ENCODE measurements at regions not wholly inside any gene's neighbourhood (a gene's known extent, or its start where the extent isn't known, plus 50 kb on each side); places are given as distances from the start of the nearest gene placed in this dataset.
"Not testable (repeated sequence)": the region's sequence is repeated elsewhere in the genome, so short reads cannot be mapped to it uniquely, and the experiment has no call there.

GRCh38 chr5:106784846-106785245 is 885.9 kb downstream of the EFNA5 start:
- no peaks in the 10 kb centered on the region for H3K9me3 ChIP-seq (ENCODE audit: insufficient read depth, low read length)
- no peak overlapping the region for H2AFZ ChIP-seq (ENCODE audit: low read depth, low read length)
- H3K36me3 ChIP-seq (replicated peaks; ENCODE audit: low read depth, low read length), result no peaks in the 10 kb centered on the region
- H3K27me3 ChIP-seq (ENCODE audit: low read depth, low read length), result no peaks in the 10 kb centered on the region
- H3K4me1 ChIP-seq (ENCODE audit: low read length), result no peaks in the 10 kb centered on the region
- no peak for TF ChIP-seq CTCF (IDR thresholded peaks at IDR 0.05; ENCODE audit: low read depth, low read length)
- TF ChIP-seq EZH2phosphoT487 (IDR thresholded peaks at IDR 0.05; ENCODE audit: low read depth), result no peak
- no peaks in the 10 kb centered on the region for H4K20me1 ChIP-seq (ENCODE audit: insufficient read depth, low read length)
- no peak overlapping the region for H3K4me3 ChIP-seq (ENCODE audit: low read length)
- H3K4me2 ChIP-seq (ENCODE audit: low read length), result no peak overlapping the region
- H3K27ac ChIP-seq (ENCODE audit: low read length), result no peak overlapping the region
- H3K79me2 ChIP-seq (ENCODE audit: low read length), result no peaks in the 10 kb centered on the region
- no peak overlapping the region for H3K9ac ChIP-seq (ENCODE audit: low read length)

- no peak overlapping the region for H3K27ac ChIP-seq (ENCODE audit: low read length)
- no peak overlapping the region for H3K9ac ChIP-seq (ENCODE audit: low read length)
- H3K4me1 ChIP-seq (ENCODE audit: low read length), result no peaks in the 10 kb centered on the region
- no peaks in the 10 kb centered on the region for H3K27me3 ChIP-seq (ENCODE audit: low read depth, low read length)
- H3K4me3 ChIP-seq (ENCODE audit: low read length), result no peak overlapping the region
- H3K9me3 ChIP-seq (ENCODE audit: insufficient read depth, low read length), result no peaks in the 10 kb centered on the region
- no peak overlapping the region for H2AFZ ChIP-seq (ENCODE audit: low read depth, low read length)
- no peak overlapping the region for H3K4me2 ChIP-seq (ENCODE audit: low read length)
- H3K79me2 ChIP-seq (ENCODE audit: low read length), result no peaks in the 10 kb centered on the region
- H3K36me3 ChIP-seq (replicated peaks; ENCODE audit: low read depth, low read length), result no peaks in the 10 kb centered on the region
- no peaks in the 10 kb centered on the region for H4K20me1 ChIP-seq (ENCODE audit: insufficient read depth, low read length)
- TF ChIP-seq EZH2phosphoT487 (IDR thresholded peaks at IDR 0.05; ENCODE audit: low read depth) (no peak), CTCF (IDR thresholded peaks at IDR 0.05; ENCODE audit: low read depth, low read length) (no peak)
Observed at GRCh38 chr5:106780355-106780754, 890.4 kb downstream of the EFNA5 start.

GRCh38 chr5:106776515-106776914 is 894.2 kb downstream of the EFNA5 start:
- H3K27ac ChIP-seq (ENCODE audit: low read length); H3K4me2 ChIP-seq (ENCODE audit: low read length); H4K20me1 ChIP-seq (ENCODE audit: insufficient read depth, low read length); H3K27me3 ChIP-seq (ENCODE audit: low read depth, low read length); H3K79me2 ChIP-seq (ENCODE audit: low read length); H3K4me3 ChIP-seq (ENCODE audit: low read length); H3K36me3 ChIP-seq (replicated peaks; ENCODE audit: low read depth, low read length); H3K9me3 ChIP-seq (ENCODE audit: insufficient read depth, low read length); H3K9ac ChIP-seq (ENCODE audit: low read length); H2AFZ ChIP-seq (ENCODE audit: low read depth, low read length); H3K4me1 ChIP-seq (ENCODE audit: low read length): not testable (repeated sequence)

GRCh38 chr5:106768392-106768791 is 902.3 kb downstream of the EFNA5 start:
- H2AFZ ChIP-seq (ENCODE audit: low read depth, low read length), result no peak overlapping the region
- H3K4me2 ChIP-seq (ENCODE audit: low read length), result no peak overlapping the region
- H3K4me1 ChIP-seq (ENCODE audit: low read length), result no peaks in the 10 kb centered on the region
- TF ChIP-seq CTCF (IDR thresholded peaks at IDR 0.05; ENCODE audit: low read depth, low read length), result no peak
- no peak for TF ChIP-seq EZH2phosphoT487 (IDR thresholded peaks at IDR 0.05; ENCODE audit: low read depth)
- no peaks in the 10 kb centered on the region for H3K27me3 ChIP-seq (ENCODE audit: low read depth, low read length)
- no peak overlapping the region for H3K9ac ChIP-seq (ENCODE audit: low read length)
- H3K27ac ChIP-seq (ENCODE audit: low read length), result no peak overlapping the region
- no peaks in the 10 kb centered on the region for H4K20me1 ChIP-seq (ENCODE audit: insufficient read depth, low read length)
- no peak overlapping the region for H3K4me3 ChIP-seq (ENCODE audit: low read length)
- no peaks in the 10 kb centered on the region for H3K79me2 ChIP-seq (ENCODE audit: low read length)
- no peaks in the 10 kb centered on the region for H3K9me3 ChIP-seq (ENCODE audit: insufficient read depth, low read length)
- H3K36me3 ChIP-seq (replicated peaks; ENCODE audit: low read depth, low read length), result no peaks in the 10 kb centered on the region

GRCh38 chr5:106766916-106767315 is 903.8 kb downstream of the EFNA5 start:
- H3K79me2 ChIP-seq (ENCODE audit: low read length), result no peaks in the 10 kb centered on the region
- H3K27me3 ChIP-seq (ENCODE audit: low read depth, low read length), result no peaks in the 10 kb centered on the region
- H3K4me1 ChIP-seq (ENCODE audit: low read length), result no peaks in the 10 kb centered on the region
- no peaks in the 10 kb centered on the region for H4K20me1 ChIP-seq (ENCODE audit: insufficient read depth, low read length)
- H3K4me3 ChIP-seq (ENCODE audit: low read length), result no peak overlapping the region
- H3K27ac ChIP-seq (ENCODE audit: low read length), result no peak overlapping the region
- H3K36me3 ChIP-seq (replicated peaks; ENCODE audit: low read depth, low read length), result no peaks in the 10 kb centered on the region
- TF ChIP-seq EZH2phosphoT487 (IDR thresholded peaks at IDR 0.05; ENCODE audit: low read depth) (no peak), CTCF (IDR thresholded peaks at IDR 0.05; ENCODE audit: low read depth, low read length) (no peak)
- no peaks in the 10 kb centered on the region for H3K9me3 ChIP-seq (ENCODE audit: insufficient read depth, low read length)
- H3K9ac ChIP-seq (ENCODE audit: low read length), result no peak overlapping the region
- no peak overlapping the region for H3K4me2 ChIP-seq (ENCODE audit: low read length)
- no peak overlapping the region for H2AFZ ChIP-seq (ENCODE audit: low read depth, low read length)
